Activated CD4-positive, alpha-beta T cell treated with anti-CD3 and anti-CD28 coated beads for 1 hour (primary cell): ENCODE measurements at regions not wholly inside any gene's neighbourhood (a gene's known extent, or its start where the extent isn't known, plus 50 kb on each side); places are given as distances from the start of the nearest gene placed in this dataset.
A peak's percentile ranks its signal among the peaks of the same experiment; 100 is the strongest.
"Not testable (repeated sequence)": the region's sequence is repeated elsewhere in the genome, so short reads cannot be mapped to it uniquely, and the experiment has no call there.

Source experiments
- DNase-seq: peaks from one replicate; pipeline ENCODE4 v3.0.0-alpha.2; 2020

- DNase-seq, result no peak
These were observed 51.5 kb upstream of the DDR1 start for GRCh38 chr6:30832864-30833263.

- DNase-seq, result no peak
These were observed 53.9 kb upstream of the DDR1 start for GRCh38 chr6:30830438-30830837.

DNA sequence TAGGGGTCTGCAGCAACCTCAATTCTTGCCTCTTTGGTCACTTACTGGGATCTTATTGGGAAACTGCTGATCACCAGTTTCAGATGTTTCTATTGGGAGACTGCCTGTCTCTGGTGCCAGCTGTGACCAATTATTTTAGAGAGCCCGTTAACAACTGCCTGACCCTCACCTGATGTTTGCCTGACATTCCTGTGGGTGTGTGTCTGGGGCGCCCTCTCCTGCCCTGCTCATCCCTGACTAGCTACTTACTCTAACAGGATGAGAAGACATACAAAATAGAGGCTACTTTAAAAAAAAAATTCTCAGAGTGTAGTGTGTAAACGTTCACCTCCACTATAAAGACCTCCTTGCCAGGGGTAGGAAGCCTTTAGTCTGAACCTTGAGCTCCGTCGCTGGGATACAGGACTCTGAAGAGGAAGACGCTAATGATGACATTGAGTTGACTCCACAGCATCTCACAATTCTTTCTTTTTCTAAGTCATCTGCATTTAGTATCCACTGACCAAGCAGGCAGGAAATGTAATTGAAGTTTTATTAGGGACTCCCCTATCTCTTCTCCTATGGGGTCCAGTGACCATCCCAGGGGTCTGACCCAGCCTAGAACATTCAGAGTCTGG is 54.6 kb upstream of the DDR1 start:
- DNase-seq, result no peak

DNA sequence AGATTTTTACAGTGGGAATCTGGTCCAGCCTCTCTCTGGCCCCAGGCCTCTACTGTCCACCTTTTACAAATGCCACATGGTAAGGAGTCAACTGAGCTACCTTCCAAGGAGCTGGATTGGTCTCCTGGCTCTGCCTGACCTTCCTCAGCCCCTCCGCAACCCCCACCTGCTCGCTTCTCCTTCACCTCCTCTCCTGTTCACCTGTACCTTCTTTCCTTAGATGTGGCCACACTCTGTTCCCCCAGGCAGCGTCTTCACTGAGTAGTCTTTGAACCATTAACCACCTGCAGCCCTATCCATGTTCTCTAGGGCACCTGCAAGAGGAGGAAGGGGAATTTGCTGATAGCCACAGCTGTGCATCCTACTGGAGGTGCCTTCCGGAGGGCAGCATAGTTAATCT is 55.3 kb upstream of the DDR1 start:
- DNase-seq, result no peak

DNA sequence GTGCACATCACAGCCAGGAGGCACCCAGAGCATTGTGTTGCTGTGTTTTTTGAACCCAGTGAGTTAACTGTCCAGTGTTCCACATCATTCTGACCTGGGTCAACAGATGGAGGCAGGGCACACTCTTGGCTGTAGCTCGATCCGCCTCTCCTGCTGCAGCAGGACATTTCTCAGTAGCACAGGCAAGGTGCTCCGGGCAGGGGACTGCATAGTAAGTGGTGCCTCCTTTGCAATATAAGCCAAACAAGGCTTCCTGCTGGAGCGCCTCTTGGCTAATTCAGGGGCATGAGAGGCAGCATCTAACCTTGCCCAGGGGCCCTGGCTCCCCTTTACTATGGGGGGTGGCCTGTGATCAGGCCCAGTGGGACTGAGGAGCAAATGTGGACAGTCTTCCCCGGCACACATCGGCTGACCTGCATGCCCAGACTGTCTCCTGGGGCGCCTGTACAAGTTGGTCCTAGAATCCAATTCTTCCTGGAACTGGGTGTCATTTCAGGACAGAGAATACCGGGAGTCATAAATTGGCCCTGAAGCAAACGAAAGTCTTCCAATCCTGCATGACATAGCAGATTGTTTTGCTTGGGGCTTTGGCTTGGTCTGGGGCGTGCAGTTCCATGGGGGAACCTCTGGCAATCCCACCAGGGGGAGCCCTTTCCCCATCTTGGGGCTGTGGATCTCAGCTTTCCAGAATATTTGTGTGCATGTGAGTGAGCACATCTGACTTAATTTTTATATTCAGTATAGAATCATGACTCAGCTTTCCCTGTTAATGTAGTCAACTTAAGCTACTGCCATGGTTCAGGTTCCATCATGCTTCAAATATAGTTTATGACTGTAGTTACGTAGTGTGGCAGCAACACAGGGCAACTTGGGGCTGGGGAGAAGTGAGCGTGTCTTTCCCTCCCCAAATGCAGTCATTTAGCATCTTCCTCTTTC is 56.0 kb upstream of the DDR1 start:
- peak; percentile 71 for DNase-seq

DNA sequence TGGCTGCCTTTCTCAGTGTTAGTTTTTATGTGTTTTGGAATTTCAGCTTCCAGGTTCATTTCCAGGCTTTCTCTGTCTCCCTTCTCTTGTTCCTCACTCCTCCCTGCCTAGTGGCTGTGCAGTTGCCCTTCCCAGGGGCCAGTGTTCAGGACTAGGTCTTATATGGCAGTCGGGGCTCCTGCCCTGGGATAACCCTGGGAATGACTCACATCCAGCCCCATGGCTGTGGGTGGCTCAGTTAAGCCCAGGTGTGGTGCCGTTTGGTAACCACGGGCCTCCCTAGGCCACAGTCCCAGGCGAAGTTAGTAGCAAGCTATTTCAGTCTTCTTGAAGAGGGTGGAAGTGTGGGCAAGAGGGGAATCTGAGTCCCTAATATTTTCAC is 57.4 kb upstream of the DDR1 start:
- DNase-seq, result no peak

DNA sequence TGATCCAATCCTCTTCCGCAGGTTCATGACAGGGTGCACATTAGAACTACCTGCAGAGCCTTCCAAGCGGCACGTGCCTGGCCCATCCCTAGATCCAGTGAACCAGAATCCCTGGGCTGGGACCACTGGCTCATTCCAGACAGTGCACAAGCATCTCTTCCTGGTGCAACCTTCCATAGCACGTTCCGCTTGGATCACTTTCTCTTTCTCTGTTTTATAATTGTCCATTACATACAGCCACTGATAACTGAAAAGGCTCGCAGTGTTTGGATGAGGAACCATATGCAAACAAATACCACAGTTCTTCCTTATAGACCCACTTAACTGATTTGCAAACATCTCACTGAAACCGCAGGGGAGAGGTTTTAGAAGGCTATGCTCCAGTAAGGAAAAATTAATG is 59.6 kb upstream of the DDR1 start:
- no peak for DNase-seq

DNA sequence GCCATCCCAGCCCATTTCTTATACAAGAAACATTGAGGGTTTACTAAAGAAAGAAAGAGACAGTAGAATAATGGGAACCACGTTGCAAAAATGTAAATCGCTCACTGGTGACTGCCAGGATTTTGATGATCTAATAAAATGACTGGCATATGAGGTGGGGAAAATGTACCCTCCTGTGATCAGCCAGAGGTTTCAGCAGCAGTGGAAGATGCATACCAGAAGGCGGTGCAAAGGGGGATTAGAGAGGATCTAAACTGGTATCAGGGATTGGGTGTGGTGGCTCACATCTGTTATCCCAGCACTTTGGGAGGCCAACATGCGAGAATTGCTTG is 60.8 kb upstream of the DDR1 start:
- DNase-seq, result no peak

GRCh38 chr6:30821862-30822784 is 62.2 kb upstream of the DDR1 start:
- no peak for DNase-seq

DNA sequence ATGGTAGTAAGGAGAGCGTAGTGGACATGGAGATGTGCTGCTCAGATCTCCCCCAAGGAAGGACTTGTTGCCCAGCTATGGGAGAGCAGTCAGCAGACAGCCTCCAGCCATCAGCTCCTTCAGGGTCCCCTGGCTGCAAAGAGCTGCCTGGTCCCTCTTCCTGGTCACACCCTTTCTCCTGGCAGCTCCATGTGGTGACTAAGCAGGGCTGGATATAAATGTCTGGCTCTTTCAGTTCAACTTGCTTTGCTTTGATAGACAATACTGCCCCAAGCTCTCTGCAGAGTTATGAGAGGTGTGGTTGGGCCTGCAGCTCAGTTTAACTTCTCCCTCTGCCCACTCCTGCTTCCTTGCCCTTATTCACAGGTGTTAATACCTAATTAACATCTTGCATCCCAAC is 64.1 kb upstream of the DDR1 start:
- DNase-seq, result no peak

DNA sequence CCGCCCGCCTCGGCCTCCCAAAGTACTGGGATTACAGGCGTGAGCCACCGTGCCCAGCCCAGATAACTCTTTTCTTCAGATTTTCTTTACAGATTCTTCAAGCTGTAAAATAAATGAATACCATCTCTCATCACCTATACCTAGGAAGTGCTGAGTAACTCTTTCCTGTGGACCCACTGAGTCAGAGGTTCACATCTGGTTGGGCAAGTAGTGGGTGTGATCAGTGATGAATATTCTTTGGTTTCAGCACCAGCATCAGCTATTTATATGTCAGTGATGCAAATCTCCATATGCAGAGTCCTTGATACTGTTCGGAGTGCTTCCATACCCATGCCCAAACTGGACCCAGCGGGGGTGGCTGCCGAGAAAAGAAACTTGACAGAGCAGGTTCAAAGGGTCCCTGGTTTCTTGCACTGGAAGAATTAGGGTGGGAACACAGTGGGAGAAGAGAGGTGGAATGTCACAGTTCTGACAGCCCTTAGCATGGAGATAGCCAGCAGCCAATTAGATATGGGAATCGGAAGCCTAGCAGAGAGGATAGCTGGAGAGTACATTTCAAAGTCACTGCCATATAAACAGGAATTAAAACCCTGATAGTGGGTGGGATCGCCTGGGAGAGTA is 64.9 kb upstream of the DDR1 start:
- peak; percentile 26 for DNase-seq

- no peak for DNase-seq
These were observed 65.9 kb upstream of the DDR1 start for GRCh38 chr6:30818391-30818841.

GRCh38 chr6:30816791-30817739 is 67.3 kb upstream of the DDR1 start:
- no peak for DNase-seq

DNA sequence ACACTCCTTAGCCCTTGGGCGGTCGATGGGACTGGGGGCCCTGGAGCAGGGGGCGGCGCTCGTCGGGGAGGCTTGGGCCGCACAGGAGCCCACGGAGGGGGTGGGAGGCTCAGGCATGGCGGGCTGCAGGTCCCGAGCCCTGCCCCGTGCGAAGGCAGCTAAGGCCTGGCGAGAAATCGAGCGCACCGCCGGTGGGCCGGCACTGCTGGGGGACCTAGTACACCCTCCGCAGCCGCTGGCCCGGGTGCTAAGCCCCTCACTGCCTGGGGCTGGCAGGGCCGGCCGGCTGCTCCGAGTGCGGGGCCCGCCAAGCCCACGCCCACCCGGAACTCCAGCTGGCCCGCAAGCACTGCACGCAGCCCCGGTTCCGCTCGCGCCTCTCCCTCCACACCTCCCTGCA is 68.0 kb upstream of the DDR1 start:
- not testable (repeated sequence) for DNase-seq

GRCh38 chr6:30815041-30815742 is 69.1 kb upstream of the DDR1 start:
- not testable (repeated sequence) for DNase-seq

DNA sequence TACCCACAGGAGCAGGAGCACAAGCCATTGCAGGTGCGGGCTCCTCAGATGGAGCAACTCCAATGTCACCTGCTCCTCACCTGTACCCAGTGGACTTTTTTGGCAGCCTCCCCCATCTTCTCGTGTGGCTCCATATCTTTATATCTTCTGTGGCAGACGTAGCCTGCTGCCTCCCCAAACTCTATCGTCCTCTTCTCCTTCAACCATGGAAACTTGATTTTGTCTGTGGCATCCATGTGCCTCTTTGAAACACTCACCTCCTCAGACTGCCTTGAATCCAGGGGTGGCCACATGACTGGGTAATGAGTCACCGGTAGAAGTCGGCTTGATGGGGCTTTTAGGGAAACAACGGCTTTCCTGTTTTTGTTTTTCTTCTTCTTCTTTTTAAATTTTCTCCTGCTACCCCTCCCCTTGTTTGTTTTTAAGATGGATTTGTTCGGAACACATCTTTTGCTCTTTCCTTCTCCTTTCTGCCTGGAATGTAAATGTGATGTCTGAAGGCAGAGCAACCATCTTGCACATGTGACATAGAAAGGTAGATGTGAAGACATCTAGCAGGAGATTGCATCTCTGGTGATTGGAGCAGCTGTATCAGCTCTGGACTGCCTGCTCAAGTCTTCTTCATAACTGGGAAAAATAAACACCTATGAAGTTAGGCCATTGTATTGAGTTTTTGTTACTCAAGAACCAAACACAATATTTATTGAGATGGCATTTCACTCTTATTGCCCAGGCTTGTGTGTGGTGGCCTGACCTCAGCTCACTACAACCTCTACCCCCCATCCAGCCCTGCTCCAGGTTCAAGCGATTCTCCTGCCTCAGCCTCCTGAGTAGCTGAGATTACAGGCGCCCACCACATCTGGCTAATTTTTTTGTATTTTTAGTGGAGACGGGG is 69.9 kb upstream of the DDR1 start:
- DNase-seq, result peak; percentile 32

DNA sequence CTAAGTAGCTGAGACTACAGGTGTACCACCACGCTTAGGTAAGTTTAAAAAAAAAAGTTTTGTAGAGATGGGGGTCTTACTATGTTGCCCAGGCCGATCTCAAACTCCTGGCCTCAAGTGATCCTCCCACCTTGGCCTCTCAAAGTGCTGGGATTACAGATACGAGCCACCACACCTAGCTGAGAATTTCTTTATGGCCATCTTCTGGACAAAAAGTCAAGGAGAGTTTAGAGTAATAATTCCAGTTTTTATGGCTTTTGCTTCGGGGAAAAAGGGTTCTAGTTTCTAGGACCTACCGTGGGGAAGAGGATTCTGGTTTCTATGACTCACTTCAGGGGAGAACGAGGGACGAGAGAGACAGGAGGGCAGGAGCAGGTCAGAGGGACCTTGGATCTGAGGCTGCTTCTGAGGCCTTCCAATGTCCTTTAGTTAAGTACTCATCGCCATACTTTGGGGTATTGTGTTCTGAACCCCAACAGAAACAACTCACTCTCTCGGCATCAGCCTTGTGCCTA is 69.3 kb upstream of the IER3 start:
- no peak for DNase-seq

DNA sequence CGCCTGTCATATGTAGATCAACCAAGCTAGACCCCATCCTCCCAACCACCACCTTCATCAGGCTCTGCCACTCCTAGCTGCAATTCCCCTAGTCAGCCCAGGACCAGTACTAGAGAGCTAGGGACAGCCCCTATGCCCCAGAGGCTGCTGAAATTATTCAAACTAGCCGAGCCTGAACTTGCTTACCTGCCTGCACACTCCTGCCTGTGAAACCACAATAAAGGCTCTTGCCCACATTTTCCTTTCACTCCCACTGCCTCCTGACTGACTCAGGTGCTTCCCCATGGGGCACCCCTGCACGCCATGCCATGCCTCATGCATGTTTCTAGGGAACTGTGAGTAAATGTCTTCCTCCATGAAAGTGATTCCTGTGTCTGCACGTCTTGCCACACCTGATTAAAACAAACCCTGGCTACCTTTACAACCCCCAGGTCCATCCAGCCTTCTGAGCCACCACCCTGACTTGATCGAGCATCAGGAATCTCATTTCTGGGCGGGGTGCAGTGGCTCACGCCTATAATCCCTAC is 66.5 kb upstream of the IER3 start:
- DNase-seq, result peak; percentile 22

- DNase-seq, result not testable (repeated sequence)
These were observed 63.2 kb upstream of the IER3 start for GRCh38 chr6:30807566-30807965.
